ENCODE measurements at regions not wholly inside any gene's neighbourhood (a gene's known extent, or its start where the extent isn't known, plus 50 kb on each side); places are given as distances from the start of the nearest gene placed in this dataset.

GRCh38 chr4:79576429-79576753 lies 168.4 kb upstream of the GK2 start:
- no peak for TF ChIP-seq POLR2A (IDR thresholded peaks at IDR 0.05; ENCODE audit: low read depth, low read length)
- no peak for TF ChIP-seq PAX5 (IDR thresholded peaks at IDR 0.05; ENCODE audit: insufficient read depth, low read length, severe bottlenecking)
- TF ChIP-seq POLR2AphosphoS5 (IDR thresholded peaks at IDR 0.05; ENCODE audit: low read depth, low read length), result no peak
- no peak for TF ChIP-seq TAF1 (IDR thresholded peaks at IDR 0.05; ENCODE audit: low read depth, low read length)
- no peak for TF ChIP-seq SPI1 (IDR thresholded peaks at IDR 0.05; ENCODE audit: low read depth, low read length)
